Tibial artery (tissue), 4 donors: ENCODE measurements at regions not wholly inside any gene's neighbourhood (a gene's known extent, or its start where the extent isn't known, plus 50 kb on each side); places are given as distances from the start of the nearest gene placed in this dataset.

ENCODE experiments used
- DNase-seq, 2 donors: peaks; one replicate each; pipeline ENCODE4 v3.0.0-alpha.2; 2019
- H3K27ac ChIP-seq, 2 donors: fragments of 200-600 bp; sonication (generic) in 1 of 2; 1 replicate in 1 of 2; 2 replicates in 1 of 2; pipeline ENCODE4 v1.5.1; 2018 to 2019; ENCODE audit warnings: mild to moderate bottlenecking in 1 of 2
- H3K27me3 ChIP-seq, 2 donors: fragments of 200-600 bp; sonication (generic) in 1 of 2; one replicate each; pipeline versions ENCODE4 v1.5.1 to v1.6.0; 2016 to 2019
- H3K36me3 ChIP-seq, 3 donors: fragments of 200-600 bp; sonication (generic) in 2 of 3; one replicate each; pipeline ENCODE4 v1.5.1; 2016 to 2019; ENCODE audit warnings: mild to moderate bottlenecking in 2 of 3
- H3K4me1 ChIP-seq, 4 donors: fragments of 200-600 bp; sonication (generic) in 2 of 4; 1 replicate in 3 of 4; 2 replicates in 1 of 4; pipeline ENCODE4 v1.5.1; 2016 to 2019
- H3K4me3 ChIP-seq, 2 donors: fragments of 200-600 bp; sonication (generic) in 1 of 2; 1 replicate in 1 of 2; 2 replicates in 1 of 2; pipeline ENCODE4 v1.5.1; 2018 to 2019; ENCODE audit warnings: mild to moderate bottlenecking in 2 of 2
- H3K9me3 ChIP-seq, 3 donors: fragments of 200-600 bp; sonication (generic) in 1 of 3; one replicate each; pipeline ENCODE4 v1.5.1; 2016 to 2019
- intact Hi-C: fragments of 100-400 bp; cut with DNase I; formaldehyde crosslinking; loops from one replicate; pipeline ENCODE4 v1.15.0; 2023; ENCODE audit warnings: low total_unique reads
- TF ChIP-seq, protein P1 (sequence below), 2 experiments: fragments of 200-600 bp in 1 of 2; fragments of 450-650 bp in 1 of 2; IDR thresholded peaks; one replicate each; pipeline ENCODE4 v1.5.1; 2017 to 2019; ENCODE audit warnings: antibody characterized with exemption in 2 of 2, mild to moderate bottlenecking in 1 of 2, moderate library complexity in 1 of 2

- Histone ChIP-seq H3K4me1 (peaks cover 0 to 12% (median 0%) of the 10 kb centered on the region in 4 donors), H3K36me3 (no peaks in the 10 kb centered on the region), H3K4me3 (no peak overlapping the region), H3K27me3 (no peaks in the 10 kb centered on the region), H3K27ac (no peak overlapping the region), H3K9me3 (no peaks in the 10 kb centered on the region)
- TF ChIP-seq, protein P1, sequence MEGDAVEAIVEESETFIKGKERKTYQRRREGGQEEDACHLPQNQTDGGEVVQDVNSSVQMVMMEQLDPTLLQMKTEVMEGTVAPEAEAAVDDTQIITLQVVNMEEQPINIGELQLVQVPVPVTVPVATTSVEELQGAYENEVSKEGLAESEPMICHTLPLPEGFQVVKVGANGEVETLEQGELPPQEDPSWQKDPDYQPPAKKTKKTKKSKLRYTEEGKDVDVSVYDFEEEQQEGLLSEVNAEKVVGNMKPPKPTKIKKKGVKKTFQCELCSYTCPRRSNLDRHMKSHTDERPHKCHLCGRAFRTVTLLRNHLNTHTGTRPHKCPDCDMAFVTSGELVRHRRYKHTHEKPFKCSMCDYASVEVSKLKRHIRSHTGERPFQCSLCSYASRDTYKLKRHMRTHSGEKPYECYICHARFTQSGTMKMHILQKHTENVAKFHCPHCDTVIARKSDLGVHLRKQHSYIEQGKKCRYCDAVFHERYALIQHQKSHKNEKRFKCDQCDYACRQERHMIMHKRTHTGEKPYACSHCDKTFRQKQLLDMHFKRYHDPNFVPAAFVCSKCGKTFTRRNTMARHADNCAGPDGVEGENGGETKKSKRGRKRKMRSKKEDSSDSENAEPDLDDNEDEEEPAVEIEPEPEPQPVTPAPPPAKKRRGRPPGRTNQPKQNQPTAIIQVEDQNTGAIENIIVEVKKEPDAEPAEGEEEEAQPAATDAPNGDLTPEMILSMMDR (IDR thresholded peaks at IDR 0.05), result no peak
- no peak for DNase-seq
- intact Hi-C loops, result no loop called here
Observed at GRCh38 chr1:222935239-222935900, 120.5 kb downstream of the DISP1 start.

GRCh38 chr1:222936042-222936441, 121.2 kb downstream of the DISP1 start:
- Histone ChIP-seq H3K27ac (no peak overlapping the region), H3K36me3 (no peaks in the 10 kb centered on the region), H3K27me3 (no peaks in the 10 kb centered on the region), H3K9me3 (no peaks in the 10 kb centered on the region), H3K4me1 (peaks cover 0 to 8% (median 0%) of the 10 kb centered on the region in 4 donors), H3K4me3 (no peak overlapping the region)
- DNase-seq, result no peak
- TF ChIP-seq, protein P1 (IDR thresholded peaks at IDR 0.05), result no peak
- intact Hi-C loops, result no loop called here

DNA sequence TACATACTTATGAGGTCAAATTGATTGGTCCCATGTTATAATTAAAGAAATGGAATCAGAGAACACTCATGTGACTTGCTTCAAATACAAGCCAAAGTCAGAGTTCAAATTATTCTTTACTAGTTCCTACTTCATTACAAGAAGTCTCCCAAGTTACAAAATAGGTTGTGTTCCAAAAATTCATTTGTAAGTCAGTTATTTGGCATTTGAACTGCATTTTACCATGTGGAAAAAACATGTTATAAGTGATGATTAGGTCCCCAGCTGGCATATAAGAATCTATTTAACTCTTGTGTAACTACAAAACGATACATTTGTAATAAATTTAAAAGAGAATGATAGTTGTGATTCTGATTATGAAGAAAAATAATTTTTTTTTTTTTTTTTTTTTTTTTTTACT, 124.1 kb downstream of the DISP1 start:
- TF ChIP-seq, protein P1 (IDR thresholded peaks at IDR 0.05), result no peak
- Histone ChIP-seq H3K27me3 (no peaks in the 10 kb centered on the region), H3K4me1 (no peaks in the 10 kb centered on the region), H3K4me3 (no peak overlapping the region), H3K9me3 (no peaks in the 10 kb centered on the region), H3K36me3 (peaks cover 0 to 11% (median 10%) of the 10 kb centered on the region in 3 donors), H3K27ac (no peak overlapping the region)
- intact Hi-C loops, result no loop called here
- DNase-seq, result no peak

DNA sequence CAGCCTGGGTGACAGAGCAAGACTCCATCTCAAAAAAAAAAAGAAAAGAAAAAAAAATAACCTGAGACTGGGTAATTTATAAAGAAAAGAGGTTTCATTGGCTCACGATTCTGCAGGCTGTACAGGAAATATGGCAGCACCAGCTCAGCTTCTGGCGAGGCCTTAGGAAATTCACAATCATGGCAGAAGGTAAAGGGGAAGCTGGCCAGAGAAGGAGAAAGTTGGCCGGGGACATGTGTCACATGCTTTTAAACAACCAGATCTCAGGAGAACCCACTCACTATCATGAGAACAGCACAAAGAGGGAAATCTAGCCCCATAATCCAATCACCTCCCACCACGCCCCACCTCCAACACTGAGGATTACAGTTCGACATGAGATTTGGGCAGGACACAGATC, 125.3 kb downstream of the DISP1 start:
- no peaks in the 10 kb centered on the region for H3K4me1 ChIP-seq
- no peaks in the 10 kb centered on the region for H3K27me3 ChIP-seq
- no peak overlapping the region for H3K4me3 ChIP-seq
- H3K27ac ChIP-seq, result no peak overlapping the region
- peaks cover 5 to 11% (median 10%) of the 10 kb centered on the region in 3 donors for H3K36me3 ChIP-seq
- H3K9me3 ChIP-seq, result no peaks in the 10 kb centered on the region
- intact Hi-C loops, result no loop called here
- TF ChIP-seq, protein P1 (IDR thresholded peaks at IDR 0.05), result no peak
- DNase-seq, result no peak

- no peak for DNase-seq
- Histone ChIP-seq H3K36me3 (peaks cover 5 to 11% (median 10%) of the 10 kb centered on the region in 3 donors), H3K4me3 (no peak overlapping the region), H3K9me3 (no peaks in the 10 kb centered on the region), H3K27me3 (no peaks in the 10 kb centered on the region), H3K4me1 (no peaks in the 10 kb centered on the region), H3K27ac (no peak overlapping the region)
- intact Hi-C loops, result no loop called here
- TF ChIP-seq, protein P1 (IDR thresholded peaks at IDR 0.05), result no peak
Observed at GRCh38 chr1:222940906-222941305, 126.1 kb downstream of the DISP1 start.
